Fibroblast of lung (primary cell): ENCODE measurements at regions not wholly inside any gene's neighbourhood (a gene's known extent, or its start where the extent isn't known, plus 50 kb on each side); places are given as distances from the start of the nearest gene placed in this dataset.
A peak's percentile ranks its signal among the peaks of the same experiment; 100 is the strongest.

Source experiments
- EZH2 ChIP-seq: IDR thresholded peaks from 2 replicates; pipeline ENCODE4 v1.5.1; 2012; ENCODE audit warnings: low read length, control low read depth, mild to moderate bottlenecking; ENCODE audit errors: missing control alignments
- TF ChIP-seq, protein P1 (sequence below), 2 donors: IDR thresholded peaks in 1 of 2; conservative IDR thresholded peaks in 1 of 2; 1 replicate in 1 of 2; 2 replicates in 1 of 2; pipeline ENCODE4 v1.5.1; 2011 to 2012; ENCODE audit warnings: low read length in 2 of 2, control low read depth in 1 of 2, inconsistent platforms in 1 of 2, low read depth in 1 of 2, mild to moderate bottlenecking in 1 of 2

DNA sequence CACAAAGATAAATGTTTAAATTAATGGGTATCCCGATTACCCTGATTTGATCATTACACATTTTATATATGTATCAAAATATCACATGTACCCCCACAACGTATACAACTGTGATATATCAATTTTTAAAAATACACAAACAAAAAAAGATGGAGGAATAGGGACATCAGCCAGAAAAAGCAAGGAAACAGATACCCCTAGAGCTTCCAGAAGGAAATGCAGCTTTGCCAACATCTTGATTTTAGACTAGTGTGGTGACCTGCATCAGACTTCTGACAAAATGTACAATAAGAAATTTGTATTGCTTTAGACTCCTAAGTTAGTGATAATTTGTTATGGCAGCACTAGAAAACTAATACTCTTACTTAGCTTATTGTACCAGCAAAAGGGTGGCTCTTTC lies 483.8 kb downstream of the TUSC7 start:
- TF ChIP-seq, protein P1, sequence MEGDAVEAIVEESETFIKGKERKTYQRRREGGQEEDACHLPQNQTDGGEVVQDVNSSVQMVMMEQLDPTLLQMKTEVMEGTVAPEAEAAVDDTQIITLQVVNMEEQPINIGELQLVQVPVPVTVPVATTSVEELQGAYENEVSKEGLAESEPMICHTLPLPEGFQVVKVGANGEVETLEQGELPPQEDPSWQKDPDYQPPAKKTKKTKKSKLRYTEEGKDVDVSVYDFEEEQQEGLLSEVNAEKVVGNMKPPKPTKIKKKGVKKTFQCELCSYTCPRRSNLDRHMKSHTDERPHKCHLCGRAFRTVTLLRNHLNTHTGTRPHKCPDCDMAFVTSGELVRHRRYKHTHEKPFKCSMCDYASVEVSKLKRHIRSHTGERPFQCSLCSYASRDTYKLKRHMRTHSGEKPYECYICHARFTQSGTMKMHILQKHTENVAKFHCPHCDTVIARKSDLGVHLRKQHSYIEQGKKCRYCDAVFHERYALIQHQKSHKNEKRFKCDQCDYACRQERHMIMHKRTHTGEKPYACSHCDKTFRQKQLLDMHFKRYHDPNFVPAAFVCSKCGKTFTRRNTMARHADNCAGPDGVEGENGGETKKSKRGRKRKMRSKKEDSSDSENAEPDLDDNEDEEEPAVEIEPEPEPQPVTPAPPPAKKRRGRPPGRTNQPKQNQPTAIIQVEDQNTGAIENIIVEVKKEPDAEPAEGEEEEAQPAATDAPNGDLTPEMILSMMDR (conservative IDR thresholded peaks at IDR 0.05 in 1 of 2, IDR thresholded peaks at IDR 0.05 in 1 of 2; ENCODE audit: low read depth in 1 of 2, low read length in 2 of 2), result peak in 1 of 2 donors; percentile 35
- no peak for TF ChIP-seq EZH2
